Activated CD8-positive, alpha-beta memory T cell treated with anti-CD3 and anti-CD28 coated beads for 48 hours (primary cell): ENCODE measurements at regions not wholly inside any gene's neighbourhood (a gene's known extent, or its start where the extent isn't known, plus 50 kb on each side); places are given as distances from the start of the nearest gene placed in this dataset.
"Not testable (repeated sequence)": the region's sequence is repeated elsewhere in the genome, so short reads cannot be mapped to it uniquely, and the experiment has no call there.

Source experiments
- DNase-seq, 3 experiments: peaks; one replicate each; pipeline ENCODE4 v3.0.0-alpha.2; 2020; ENCODE audit warnings: low read depth in 2 of 3, low spot score in 2 of 3

- not testable (repeated sequence) for DNase-seq
Observed at GRCh38 chr7:136431736-136432135, 436.7 kb upstream of the CHRM2 start.

- DNase-seq, result no peak
Observed at GRCh38 chr7:136424058-136424457, 444.4 kb upstream of the CHRM2 start.

GRCh38 chr7:136419740-136420139 is 442.6 kb upstream of the MTPN start:
- not testable (repeated sequence) for DNase-seq

- no peak for DNase-seq
Observed at GRCh38 chr7:136412952-136413351, 435.8 kb upstream of the MTPN start.

GRCh38 chr7:136405931-136406777 is 429.0 kb upstream of the MTPN start:
- DNase-seq, result no peak

- DNase-seq, result no peak
Observed at GRCh38 chr7:136403591-136403990, 426.4 kb upstream of the MTPN start.

GRCh38 chr7:136400877-136401276 is 423.7 kb upstream of the MTPN start:
- no peak for DNase-seq

GRCh38 chr7:136399385-136399784 is 422.2 kb upstream of the MTPN start:
- no peak for DNase-seq

GRCh38 chr7:136392856-136393255 is 415.7 kb upstream of the MTPN start:
- no peak for DNase-seq

GRCh38 chr7:136391371-136391770 is 414.2 kb upstream of the MTPN start:
- no peak for DNase-seq

GRCh38 chr7:136389933-136390332 is 412.8 kb upstream of the MTPN start:
- DNase-seq, result no peak

GRCh38 chr7:136386876-136387275 is 409.7 kb upstream of the MTPN start:
- no peak for DNase-seq

GRCh38 chr7:136371409-136371808 is 394.2 kb upstream of the MTPN start:
- DNase-seq, result not testable (repeated sequence)

- no peak for DNase-seq
Observed at GRCh38 chr7:136370137-136370536, 393.0 kb upstream of the MTPN start.

GRCh38 chr7:136369225-136369624 is 392.1 kb upstream of the MTPN start:
- DNase-seq, result no peak

GRCh38 chr7:136359333-136359903 is 382.3 kb upstream of the MTPN start:
- no peak for DNase-seq

- DNase-seq, result no peak
Observed at GRCh38 chr7:136353287-136353686, 376.1 kb upstream of the MTPN start.

GRCh38 chr7:136348542-136349192 is 371.5 kb upstream of the MTPN start:
- no peak for DNase-seq

- DNase-seq, result no peak
Observed at GRCh38 chr7:136348142-136348541, 371.0 kb upstream of the MTPN start.

- no peak for DNase-seq
Observed at GRCh38 chr7:136347488-136347887, 370.3 kb upstream of the MTPN start.

- DNase-seq, result no peak
Observed at GRCh38 chr7:136342251-136342650, 365.1 kb upstream of the MTPN start.

- no peak for DNase-seq
Observed at GRCh38 chr7:136339464-136339863, 362.3 kb upstream of the MTPN start.
